Mucosa of stomach (tissue), 1 donor: ENCODE measurements at regions not wholly inside any gene's neighbourhood (a gene's known extent, or its start where the extent isn't known, plus 50 kb on each side); places are given as distances from the start of the nearest gene placed in this dataset.
"Not testable (repeated sequence)": the region's sequence is repeated elsewhere in the genome, so short reads cannot be mapped to it uniquely, and the experiment has no call there.

Experiments used
- H3K27me3 ChIP-seq: one replicate; pipeline ENCODE4 v1.7.0; 2013; ENCODE audit warnings: mild to moderate bottlenecking, low read length; ENCODE audit not compliant: control insufficient read depth, insufficient read depth
- H3K36me3 ChIP-seq: one replicate; pipeline ENCODE4 v1.7.0; 2013; ENCODE audit warnings: low read length; ENCODE audit not compliant: control insufficient read depth, insufficient read depth
- H3K4me1 ChIP-seq: one replicate; pipeline ENCODE4 v1.7.0; 2013; ENCODE audit warnings: mild to moderate bottlenecking, low read length; ENCODE audit not compliant: control insufficient read depth, insufficient read depth
- H3K4me3 ChIP-seq: one replicate; pipeline ENCODE4 v1.7.0; 2013; ENCODE audit warnings: low read length
- H3K9ac ChIP-seq: one replicate; pipeline ENCODE4 v1.7.0; 2013; ENCODE audit warnings: mild to moderate bottlenecking, low read length, moderate library complexity
- H3K9me3 ChIP-seq: one replicate; pipeline ENCODE4 v1.7.0; 2013; ENCODE audit warnings: mild to moderate bottlenecking, low read length, moderate library complexity; ENCODE audit not compliant: control insufficient read depth
- donor health status: Pancreatic carcinoma.

DNA sequence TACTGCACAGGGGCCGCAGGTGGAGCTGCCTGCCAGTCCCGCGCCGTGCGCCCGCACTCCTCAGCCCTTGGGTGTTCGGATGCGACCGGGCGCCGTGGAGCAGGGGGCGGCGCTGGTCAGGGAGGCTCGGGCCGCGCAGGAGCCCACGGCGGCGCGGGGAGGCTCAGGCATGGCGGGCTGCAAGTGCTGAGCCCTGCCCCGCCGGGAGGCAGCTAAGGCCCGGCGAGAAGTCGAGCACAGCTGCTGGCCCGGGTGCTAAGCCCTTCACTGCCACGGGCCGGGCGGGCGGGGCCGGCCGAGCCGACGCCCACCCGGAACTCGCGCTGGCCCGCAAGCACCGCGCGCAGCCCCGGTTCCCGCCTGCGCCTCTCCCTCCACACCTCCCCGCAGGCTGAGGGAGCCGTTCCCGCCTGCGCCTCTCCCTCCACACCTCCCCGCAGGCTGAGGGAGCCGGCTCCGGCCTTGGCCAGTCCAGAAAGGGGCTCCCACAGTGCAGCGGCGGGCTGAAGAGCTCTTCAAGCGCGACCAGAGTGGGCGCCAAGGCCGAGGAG is 653.7 kb downstream of the NR2F2 start:
- H3K4me3 ChIP-seq, H3K9ac ChIP-seq, H3K4me1 ChIP-seq, H3K27me3 ChIP-seq, H3K36me3 ChIP-seq, H3K9me3 ChIP-seq: not testable (repeated sequence)

DNA sequence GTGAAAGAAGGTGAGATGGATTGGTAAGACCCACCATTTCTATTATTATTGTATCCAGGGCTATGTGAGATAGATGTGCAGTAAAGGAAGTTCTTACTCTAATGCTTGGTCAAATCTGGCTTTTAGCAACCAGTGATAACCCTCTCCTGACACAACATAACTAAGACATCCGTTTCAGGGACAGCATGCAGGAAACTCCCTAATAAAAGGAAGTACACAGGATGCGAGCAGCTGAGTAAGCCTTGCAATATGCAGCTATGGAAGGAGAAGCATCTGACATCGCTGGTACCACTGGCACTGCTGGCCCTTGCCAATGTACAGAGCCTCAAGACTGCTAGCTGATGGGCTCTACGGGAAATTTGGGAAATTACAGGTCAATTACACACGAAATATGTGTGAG is 662.3 kb downstream of the NR2F2 start:
- Histone ChIP-seq H3K36me3 (no peaks in the 10 kb centered on the region), H3K4me1 (no peaks in the 10 kb centered on the region), H3K4me3 (no peak overlapping the region), H3K27me3 (no peaks in the 10 kb centered on the region), H3K9me3 (no peaks in the 10 kb centered on the region), H3K9ac (no peak overlapping the region)

DNA sequence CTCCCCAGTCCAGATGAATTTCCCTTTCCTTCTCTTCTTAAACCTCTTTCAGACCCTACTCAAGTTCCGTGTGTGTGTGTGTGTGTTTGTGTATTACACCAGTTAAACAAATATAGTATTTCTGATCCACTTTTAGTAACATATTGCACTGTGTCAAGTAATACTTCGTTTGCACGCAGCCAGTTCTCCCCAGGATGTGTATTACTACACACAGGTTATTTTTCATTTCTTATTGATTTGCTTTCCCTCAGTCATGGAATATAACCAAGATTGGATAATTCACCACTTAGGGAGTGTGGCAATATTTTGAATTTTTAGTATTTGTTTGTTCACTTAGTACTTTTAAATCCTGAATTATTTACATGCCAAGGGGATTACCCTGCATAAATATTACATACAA is 667.0 kb downstream of the NR2F2 start:
- H3K4me3 ChIP-seq, result no peak overlapping the region
- H3K36me3 ChIP-seq, result no peaks in the 10 kb centered on the region

DNA sequence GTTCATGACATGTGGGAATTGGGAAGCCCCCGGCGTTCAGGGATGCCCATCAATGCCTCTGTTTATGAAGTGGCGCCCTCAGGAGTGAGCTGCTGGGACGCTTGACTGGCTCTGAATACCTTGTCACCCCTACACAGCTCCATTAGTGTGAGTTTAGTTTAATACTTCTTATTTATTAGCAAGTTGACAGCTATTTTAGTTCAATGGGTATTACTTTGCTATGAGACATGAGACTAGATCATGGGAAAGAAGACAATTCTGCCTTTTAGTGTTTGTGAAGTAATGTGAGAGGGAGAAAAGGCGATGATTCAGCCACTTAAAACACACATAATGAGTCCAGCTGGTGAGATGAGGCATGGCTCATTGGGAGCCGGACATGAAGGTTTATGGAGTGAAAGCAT is 678.5 kb downstream of the NR2F2 start:
- H3K27me3 ChIP-seq, result no peaks in the 10 kb centered on the region
- no peaks in the 10 kb centered on the region for H3K9me3 ChIP-seq
- no peaks in the 10 kb centered on the region for H3K36me3 ChIP-seq
- H3K4me1 ChIP-seq, result no peaks in the 10 kb centered on the region
- H3K9ac ChIP-seq, result no peak overlapping the region
- no peak overlapping the region for H3K4me3 ChIP-seq

More for the DNA sequence above, 667.0 kb downstream of the NR2F2 start:
- Histone ChIP-seq H3K9ac (no peak overlapping the region), H3K4me1 (no peaks in the 10 kb centered on the region), H3K9me3 (no peaks in the 10 kb centered on the region), H3K27me3 (no peaks in the 10 kb centered on the region)

DNA sequence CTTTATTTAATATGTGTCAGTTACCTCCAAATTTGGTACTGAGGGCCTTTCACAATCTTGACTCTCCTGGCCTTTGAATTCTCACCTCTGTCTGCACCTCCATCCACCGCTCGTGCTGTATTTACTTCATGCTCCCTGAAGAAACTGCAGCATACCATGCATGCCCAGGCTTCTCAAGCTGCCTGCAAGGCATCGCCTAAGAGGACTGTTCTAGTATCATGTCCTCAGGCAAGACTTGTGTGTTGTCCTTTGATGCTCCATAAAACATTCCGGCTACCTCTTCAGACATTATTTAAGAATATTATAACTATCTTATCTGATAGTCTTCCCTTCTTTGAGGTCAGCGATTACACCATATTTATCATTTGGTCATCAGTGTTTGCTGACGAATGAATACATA is 682.5 kb downstream of the NR2F2 start:
- Histone ChIP-seq H3K27me3 (no peaks in the 10 kb centered on the region), H3K36me3 (no peaks in the 10 kb centered on the region), H3K4me3 (no peak overlapping the region), H3K9me3 (no peaks in the 10 kb centered on the region), H3K9ac (no peak overlapping the region), H3K4me1 (no peaks in the 10 kb centered on the region)

DNA sequence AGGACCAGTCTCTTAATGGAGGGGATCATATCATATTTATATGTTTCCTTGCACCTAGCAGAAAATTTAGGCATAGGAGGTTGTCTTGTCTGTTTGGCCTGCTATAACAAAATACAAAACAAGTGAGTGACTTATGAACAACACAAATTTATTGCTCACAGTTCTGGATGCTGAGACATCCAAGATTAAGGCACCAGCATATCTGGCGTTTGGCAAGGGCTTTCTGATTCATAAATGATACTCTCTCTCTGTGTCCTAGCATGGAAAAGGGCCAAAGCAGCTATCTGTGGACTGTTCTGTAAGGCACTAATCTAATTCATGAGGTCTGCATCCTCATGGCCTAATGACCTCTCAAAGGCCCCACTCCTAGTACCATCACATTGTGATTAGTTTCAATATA is 683.0 kb downstream of the NR2F2 start:
- Histone ChIP-seq H3K27me3 (no peaks in the 10 kb centered on the region), H3K9me3 (no peaks in the 10 kb centered on the region), H3K9ac (no peak overlapping the region), H3K4me3 (no peak overlapping the region), H3K4me1 (no peaks in the 10 kb centered on the region), H3K36me3 (no peaks in the 10 kb centered on the region)

DNA sequence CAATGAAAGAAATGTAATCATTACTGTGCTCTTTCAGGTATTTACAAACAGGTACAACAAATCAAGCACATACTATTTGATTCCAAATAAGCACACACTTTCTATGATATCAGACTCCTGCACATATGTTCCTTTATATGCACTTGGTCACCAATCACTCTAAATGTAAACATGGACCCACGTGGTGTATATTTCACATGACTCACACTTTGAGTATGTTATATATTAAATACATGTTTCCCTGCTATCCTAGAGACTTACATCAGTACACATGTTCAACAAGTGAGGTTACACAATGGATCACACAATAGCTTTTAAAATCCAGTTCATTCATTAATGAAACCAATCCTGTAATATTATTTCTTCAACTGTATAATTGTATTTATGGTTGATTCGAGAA is 683.5 kb downstream of the NR2F2 start:
- no peak overlapping the region for H3K9ac ChIP-seq
- H3K9me3 ChIP-seq, result no peaks in the 10 kb centered on the region
- H3K4me3 ChIP-seq, result no peak overlapping the region
- no peaks in the 10 kb centered on the region for H3K27me3 ChIP-seq
- H3K4me1 ChIP-seq, result no peaks in the 10 kb centered on the region
- H3K36me3 ChIP-seq, result no peaks in the 10 kb centered on the region

DNA sequence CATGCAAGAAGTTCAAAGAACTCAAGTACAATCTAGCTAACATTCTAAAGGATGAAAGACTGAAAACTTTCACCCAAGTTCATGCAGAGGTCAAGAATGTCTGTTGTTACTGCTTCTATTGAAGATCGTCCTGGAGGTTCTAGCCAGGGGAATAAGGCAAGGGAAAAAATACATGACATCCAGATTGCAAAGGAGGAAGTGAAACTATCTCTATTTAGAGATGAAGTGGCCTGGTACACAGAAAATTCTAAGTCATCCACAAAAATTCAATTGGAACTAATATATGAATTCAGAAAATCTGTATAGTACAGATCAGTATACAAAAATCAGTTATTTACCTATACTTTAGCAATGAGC is 693.0 kb downstream of the NR2F2 start:
- no peaks in the 10 kb centered on the region for H3K27me3 ChIP-seq

DNA sequence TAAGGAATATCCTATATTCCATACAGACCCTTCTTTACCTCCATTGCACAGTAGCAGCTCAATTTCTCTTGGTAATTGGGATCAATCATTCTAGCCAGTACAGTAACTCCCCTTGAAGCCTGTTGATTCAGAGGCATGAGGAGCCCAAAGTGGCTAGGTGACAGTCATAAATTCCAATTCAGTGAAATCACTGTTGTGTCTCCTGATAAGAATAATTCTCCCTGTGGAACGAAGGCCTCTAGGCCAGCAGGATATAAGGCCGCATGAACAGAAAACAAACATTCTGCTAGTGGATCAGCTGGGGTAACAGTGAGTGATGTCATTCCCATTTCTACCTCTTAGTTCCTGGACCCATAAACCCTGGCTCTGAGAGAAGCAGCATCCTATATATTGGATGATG is 696.3 kb downstream of the NR2F2 start:
- no peaks in the 10 kb centered on the region for H3K9me3 ChIP-seq
- H3K36me3 ChIP-seq, result no peaks in the 10 kb centered on the region
- H3K4me1 ChIP-seq, result no peaks in the 10 kb centered on the region
- no peak overlapping the region for H3K9ac ChIP-seq
- no peaks in the 10 kb centered on the region for H3K27me3 ChIP-seq
- H3K4me3 ChIP-seq, result no peak overlapping the region

More for the DNA sequence above, 693.0 kb downstream of the NR2F2 start:
- Histone ChIP-seq H3K36me3 (no peaks in the 10 kb centered on the region), H3K9me3 (no peaks in the 10 kb centered on the region), H3K9ac (no peak overlapping the region), H3K4me3 (no peak overlapping the region), H3K4me1 (no peaks in the 10 kb centered on the region)

DNA sequence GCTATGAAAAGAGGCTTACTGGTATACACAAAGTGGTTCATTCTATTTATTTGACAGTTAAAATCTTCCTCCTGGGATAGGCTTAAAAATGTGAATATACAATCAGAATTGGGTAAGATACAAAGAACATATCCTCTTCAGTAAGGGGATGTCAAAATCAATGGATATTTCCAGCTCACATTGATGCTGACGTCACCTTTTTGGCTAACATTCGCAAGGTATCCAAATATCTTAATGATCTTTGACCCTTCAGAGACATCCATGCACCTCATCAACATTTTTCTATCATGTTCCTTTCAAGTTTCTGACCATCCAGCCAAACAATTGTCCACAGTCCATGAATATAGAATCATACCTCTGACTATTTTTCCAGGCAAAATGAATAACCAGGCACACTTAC is 697.3 kb downstream of the NR2F2 start:
- H3K4me3 ChIP-seq, result no peak overlapping the region
- H3K27me3 ChIP-seq, result no peaks in the 10 kb centered on the region
- H3K4me1 ChIP-seq, result no peaks in the 10 kb centered on the region
- no peak overlapping the region for H3K9ac ChIP-seq
- H3K9me3 ChIP-seq, result no peaks in the 10 kb centered on the region
- H3K36me3 ChIP-seq, result no peaks in the 10 kb centered on the region

DNA sequence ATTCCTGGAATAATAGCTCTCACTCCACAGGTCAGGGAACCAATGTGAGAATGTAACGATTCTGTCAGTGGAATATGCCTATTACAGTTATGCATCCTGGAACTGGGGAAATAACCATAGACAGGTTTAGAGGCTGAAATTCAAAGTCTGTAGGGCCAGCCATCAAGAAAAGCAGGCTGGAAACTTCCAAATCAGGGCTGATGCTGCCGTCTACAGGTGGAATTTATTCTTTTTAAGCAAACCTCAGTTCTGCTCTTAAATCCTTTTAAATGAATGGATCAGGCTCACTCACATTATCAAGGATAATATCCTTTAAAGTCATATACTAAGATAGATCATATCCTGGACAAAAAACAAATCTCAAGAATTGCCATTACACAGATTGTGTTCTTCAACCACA is 699.8 kb downstream of the NR2F2 start:
- no peaks in the 10 kb centered on the region for H3K27me3 ChIP-seq
- no peaks in the 10 kb centered on the region for H3K9me3 ChIP-seq
- H3K4me1 ChIP-seq, result no peaks in the 10 kb centered on the region
- no peak overlapping the region for H3K4me3 ChIP-seq
- H3K9ac ChIP-seq, result no peak overlapping the region
- no peaks in the 10 kb centered on the region for H3K36me3 ChIP-seq

DNA sequence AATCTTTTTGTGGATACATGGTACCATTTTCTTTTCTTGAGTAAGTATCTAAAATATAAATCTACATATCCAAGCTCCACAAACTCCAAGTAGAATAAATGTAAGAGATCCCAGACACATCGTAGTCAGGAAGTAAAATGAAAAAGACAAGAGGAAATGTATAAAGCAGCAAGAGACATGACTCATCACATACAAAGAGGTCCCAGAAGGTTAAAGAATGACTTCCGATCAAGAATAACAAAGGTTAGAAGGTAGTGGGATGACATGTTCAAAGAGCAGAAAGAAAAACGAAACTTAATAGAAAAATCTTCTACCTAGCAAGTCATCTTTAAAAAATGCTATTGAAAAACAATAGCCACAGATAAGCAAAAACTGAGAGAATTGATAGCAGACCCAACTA is 705.8 kb downstream of the NR2F2 start:
- no peak overlapping the region for H3K9ac ChIP-seq
- no peak overlapping the region for H3K4me3 ChIP-seq
- H3K27me3 ChIP-seq, result no peaks in the 10 kb centered on the region
- no peaks in the 10 kb centered on the region for H3K36me3 ChIP-seq
- H3K9me3 ChIP-seq, result no peaks in the 10 kb centered on the region
- H3K4me1 ChIP-seq, result no peaks in the 10 kb centered on the region

DNA sequence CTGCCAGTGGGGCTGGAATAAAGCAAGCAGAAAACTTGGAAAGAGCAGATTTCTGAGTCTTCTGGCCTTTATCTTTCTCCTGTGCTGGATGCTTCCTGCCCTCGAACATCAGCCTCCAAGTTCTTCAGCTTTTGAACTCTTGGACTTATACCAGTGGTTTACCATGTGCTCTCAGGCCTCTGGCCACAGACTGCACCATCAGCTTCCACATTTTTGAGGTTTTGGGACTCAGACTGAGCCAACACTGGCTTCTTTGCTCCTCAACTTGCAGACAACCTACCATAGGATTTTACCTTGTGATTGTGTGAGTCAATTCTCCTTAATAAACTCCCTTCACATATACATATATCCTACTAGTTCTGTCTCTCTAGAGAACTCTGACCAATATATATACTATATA is 706.6 kb downstream of the NR2F2 start:
- no peak overlapping the region for H3K4me3 ChIP-seq
- H3K9me3 ChIP-seq, result no peaks in the 10 kb centered on the region
- no peaks in the 10 kb centered on the region for H3K4me1 ChIP-seq
- H3K36me3 ChIP-seq, result no peaks in the 10 kb centered on the region
- no peaks in the 10 kb centered on the region for H3K27me3 ChIP-seq
- no peak overlapping the region for H3K9ac ChIP-seq
